ENCODE measurements at regions not wholly inside any gene's neighbourhood (a gene's known extent, or its start where the extent isn't known, plus 50 kb on each side); places are given as distances from the start of the nearest gene placed in this dataset.
"Not testable (repeated sequence)": the region's sequence is repeated elsewhere in the genome, so short reads cannot be mapped to it uniquely, and the experiment has no call there.

GRCh38 chr4:20017777-20018115 is 234.0 kb upstream of the SLIT2 start:
- TF ChIP-seq CTCF (conservative IDR thresholded peaks at IDR 0.05; ENCODE audit: low read length), result no peak
- H3K4me3 ChIP-seq (ENCODE audit: low read length), result no peak overlapping the region
- no peak for DNase-seq (ENCODE audit: low read depth)

GRCh38 chr4:20017070-20017776 is 234.5 kb upstream of the SLIT2 start:
- DNase-seq (ENCODE audit: low read depth), result peak; percentile 97
- no peak for TF ChIP-seq CTCF (conservative IDR thresholded peaks at IDR 0.05; ENCODE audit: low read length)

GRCh38 chr4:20015636-20016224 is 236.0 kb upstream of the SLIT2 start:
- H3K4me3 ChIP-seq (ENCODE audit: low read length), result no peak overlapping the region
- no peak for TF ChIP-seq CTCF (conservative IDR thresholded peaks at IDR 0.05; ENCODE audit: low read length)
- DNase-seq (ENCODE audit: low read depth), result no peak

More at GRCh38 chr4:20017070-20017776, 234.5 kb upstream of the SLIT2 start:
- no peak overlapping the region for H3K4me3 ChIP-seq (ENCODE audit: low read length)

GRCh38 chr4:20003836-20004558 is 247.7 kb upstream of the SLIT2 start:
- not testable (repeated sequence) for DNase-seq (ENCODE audit: low read depth); H3K4me3 ChIP-seq (ENCODE audit: low read length)

- no peak for TF ChIP-seq CTCF (conservative IDR thresholded peaks at IDR 0.05; ENCODE audit: low read length)
- no peak for DNase-seq (ENCODE audit: low read depth)
- no peak overlapping the region for H3K4me3 ChIP-seq (ENCODE audit: low read length)
These were observed 251.8 kb upstream of the SLIT2 start for GRCh38 chr4:19999775-20000414.

GRCh38 chr4:19999276-19999675 is 252.4 kb upstream of the SLIT2 start:
- TF ChIP-seq CTCF (conservative IDR thresholded peaks at IDR 0.05; ENCODE audit: low read length), result no peak
- no peak overlapping the region for H3K4me3 ChIP-seq (ENCODE audit: low read length)
- DNase-seq (ENCODE audit: low read depth), result no peak

- no peak overlapping the region for H3K4me3 ChIP-seq (ENCODE audit: low read length)
- no peak for TF ChIP-seq CTCF (conservative IDR thresholded peaks at IDR 0.05; ENCODE audit: low read length)
- peak; percentile 69 for DNase-seq (ENCODE audit: low read depth)
These were observed 258.5 kb upstream of the SLIT2 start for GRCh38 chr4:19993242-19993641.
